ENCODE measurements at regions not wholly inside any gene's neighbourhood (a gene's known extent, or its start where the extent isn't known, plus 50 kb on each side); places are given as distances from the start of the nearest gene placed in this dataset.
"Not testable (repeated sequence)": the region's sequence is repeated elsewhere in the genome, so short reads cannot be mapped to it uniquely, and the experiment has no call there.

- Mint-ChIP-seq H3K4me1 (peaks cover 12% of the 10 kb centered on the region), H3K4me3 (no peak overlapping the region), H3K27ac (no peak overlapping the region), H3K27me3 (peaks cover 10% of the 10 kb centered on the region), H3K9me3 (no peaks in the 10 kb centered on the region)
- DNase-seq (no peak), ATAC-seq (no peak)
Observed at GRCh38 chr7:65230231-65230630, 143.4 kb upstream of the ZNF92 start.

- peaks cover 9% of the 10 kb centered on the region for H3K27me3 Mint-ChIP-seq
- H3K9me3 Mint-ChIP-seq: no peaks in the 10 kb centered on the region
- ATAC-seq (peak; percentile 58), DNase-seq (no peak)
- no peaks in the 10 kb centered on the region for H3K4me1 Mint-ChIP-seq
- no peak overlapping the region for H3K4me3 Mint-ChIP-seq
- no peak overlapping the region for H3K27ac Mint-ChIP-seq
Observed at GRCh38 chr7:65225422-65226006, 148.1 kb upstream of the ZNF92 start.

GRCh38 chr7:65222655-65223054, 151.0 kb upstream of the ZNF92 start:
- no peaks in the 10 kb centered on the region for H3K27me3 Mint-ChIP-seq
- no peak overlapping the region for H3K27ac Mint-ChIP-seq
- DNase-seq (no peak), ATAC-seq (no peak)
- no peaks in the 10 kb centered on the region for H3K9me3 Mint-ChIP-seq
- H3K4me3 Mint-ChIP-seq: no peak overlapping the region
- H3K4me1 Mint-ChIP-seq: no peaks in the 10 kb centered on the region

GRCh38 chr7:65221683-65222082, 152.0 kb upstream of the ZNF92 start:
- H3K4me1 Mint-ChIP-seq: peaks cover 2% of the 10 kb centered on the region
- H3K27ac Mint-ChIP-seq: no peak overlapping the region
- DNase-seq (no peak), ATAC-seq (no peak)
- no peaks in the 10 kb centered on the region for H3K9me3 Mint-ChIP-seq
- H3K4me3 Mint-ChIP-seq: no peak overlapping the region
- no peaks in the 10 kb centered on the region for H3K27me3 Mint-ChIP-seq

GRCh38 chr7:65219623-65220022, 154.0 kb upstream of the ZNF92 start:
- ATAC-seq: no peak
- H3K9me3 Mint-ChIP-seq: no peaks in the 10 kb centered on the region
- peaks cover 7% of the 10 kb centered on the region for H3K4me1 Mint-ChIP-seq
- H3K27ac Mint-ChIP-seq: no peak overlapping the region
- H3K4me3 Mint-ChIP-seq: no peak overlapping the region
- H3K27me3 Mint-ChIP-seq: no peaks in the 10 kb centered on the region
- DNase-seq: no peak

- ATAC-seq (peak; percentile 67), DNase-seq (peak; percentile 58)
- Mint-ChIP-seq H3K27ac (no peak overlapping the region), H3K4me1 (peaks cover 7% of the 10 kb centered on the region), H3K9me3 (no peaks in the 10 kb centered on the region), H3K4me3 (no peak overlapping the region), H3K27me3 (no peaks in the 10 kb centered on the region)
Observed at GRCh38 chr7:65216469-65216868, 157.2 kb upstream of the ZNF92 start.

GRCh38 chr7:65213260-65213659, 160.4 kb upstream of the ZNF92 start:
- DNase-seq, H3K4me3 Mint-ChIP-seq, H3K9me3 Mint-ChIP-seq, ATAC-seq, H3K27me3 Mint-ChIP-seq, H3K4me1 Mint-ChIP-seq, H3K27ac Mint-ChIP-seq: not testable (repeated sequence)

- not testable (repeated sequence) for DNase-seq, ATAC-seq, H3K9me3 Mint-ChIP-seq, H3K27me3 Mint-ChIP-seq, H3K4me1 Mint-ChIP-seq, H3K27ac Mint-ChIP-seq, H3K4me3 Mint-ChIP-seq
Observed at GRCh38 chr7:65199221-65199620, 174.4 kb upstream of the ZNF92 start.

- H3K4me3 Mint-ChIP-seq, H3K4me1 Mint-ChIP-seq, ATAC-seq, H3K27me3 Mint-ChIP-seq, H3K9me3 Mint-ChIP-seq, DNase-seq, H3K27ac Mint-ChIP-seq: not testable (repeated sequence)
Observed at GRCh38 chr7:65193334-65194058, 180.2 kb upstream of the ZNF92 start.

- H3K4me1 Mint-ChIP-seq, ATAC-seq, H3K4me3 Mint-ChIP-seq, H3K9me3 Mint-ChIP-seq, DNase-seq, H3K27me3 Mint-ChIP-seq, H3K27ac Mint-ChIP-seq: not testable (repeated sequence)
Observed at GRCh38 chr7:65177041-65177440, 170.6 kb upstream of the ERV3-1 start.

GRCh38 chr7:65150105-65150504, 143.6 kb upstream of the ERV3-1 start:
- not testable (repeated sequence) for H3K27ac Mint-ChIP-seq, H3K27me3 Mint-ChIP-seq, H3K9me3 Mint-ChIP-seq, DNase-seq, ATAC-seq, H3K4me3 Mint-ChIP-seq, H3K4me1 Mint-ChIP-seq

- not testable (repeated sequence) for H3K9me3 Mint-ChIP-seq, H3K27me3 Mint-ChIP-seq, ATAC-seq, H3K4me1 Mint-ChIP-seq, DNase-seq, H3K27ac Mint-ChIP-seq, H3K4me3 Mint-ChIP-seq
Observed at GRCh38 chr7:65146118-65146914, 139.8 kb upstream of the ERV3-1 start.

GRCh38 chr7:65145710-65146109, 139.2 kb upstream of the ERV3-1 start:
- not testable (repeated sequence) for ATAC-seq, H3K9me3 Mint-ChIP-seq, DNase-seq, H3K27me3 Mint-ChIP-seq, H3K27ac Mint-ChIP-seq, H3K4me3 Mint-ChIP-seq, H3K4me1 Mint-ChIP-seq

- H3K4me3 Mint-ChIP-seq, ATAC-seq, H3K27me3 Mint-ChIP-seq, H3K9me3 Mint-ChIP-seq, H3K4me1 Mint-ChIP-seq, DNase-seq, H3K27ac Mint-ChIP-seq: not testable (repeated sequence)
Observed at GRCh38 chr7:65145008-65145407, 138.5 kb upstream of the ERV3-1 start.

- ATAC-seq, H3K4me1 Mint-ChIP-seq, H3K4me3 Mint-ChIP-seq, H3K27me3 Mint-ChIP-seq, DNase-seq, H3K27ac Mint-ChIP-seq, H3K9me3 Mint-ChIP-seq: not testable (repeated sequence)
Observed at GRCh38 chr7:65144557-65144956, 138.1 kb upstream of the ERV3-1 start.

- not testable (repeated sequence) for ATAC-seq, H3K27me3 Mint-ChIP-seq, H3K4me3 Mint-ChIP-seq, DNase-seq, H3K9me3 Mint-ChIP-seq, H3K4me1 Mint-ChIP-seq, H3K27ac Mint-ChIP-seq
Observed at GRCh38 chr7:65144119-65144518, 137.6 kb upstream of the ERV3-1 start.

Data from stimulated activated naive CD8-positive, alpha-beta T cell treated with anti-CD3 and anti-CD28 coated beads, Interleukin-15, amount 100 ng/mL, for 72 hours (primary cell).